Ovary (tissue), 3 donors: ENCODE measurements at regions not wholly inside any gene's neighbourhood (a gene's known extent, or its start where the extent isn't known, plus 50 kb on each side); places are given as distances from the start of the nearest gene placed in this dataset.

Experiments
- EP300 ChIP-seq: sonication (generic); formaldehyde crosslinking; IDR thresholded peaks from one replicate; pipeline ENCODE4 v1.6.1; 2017; ENCODE audit warnings: antibody characterized with exemption
- POLR2A ChIP-seq: fragments of 450-650 bp; IDR thresholded peaks from one replicate; pipeline ENCODE4 v1.6.1; 2017; ENCODE audit warnings: antibody characterized with exemption, mild to moderate bottlenecking, moderate library complexity
- TF ChIP-seq, protein P1 (sequence below), 3 donors: fragments of 450-650 bp in 2 of 3; fragments of 200-600 bp in 1 of 3; IDR thresholded peaks; one replicate each; pipeline versions ENCODE4 v1.5.1 to v1.8.0; 2016 to 2022; ENCODE audit warnings: antibody characterized with exemption in 3 of 3, mild to moderate bottlenecking in 1 of 3
- donor health status: DM: no; HTN: no; CAD: no.

DNA sequence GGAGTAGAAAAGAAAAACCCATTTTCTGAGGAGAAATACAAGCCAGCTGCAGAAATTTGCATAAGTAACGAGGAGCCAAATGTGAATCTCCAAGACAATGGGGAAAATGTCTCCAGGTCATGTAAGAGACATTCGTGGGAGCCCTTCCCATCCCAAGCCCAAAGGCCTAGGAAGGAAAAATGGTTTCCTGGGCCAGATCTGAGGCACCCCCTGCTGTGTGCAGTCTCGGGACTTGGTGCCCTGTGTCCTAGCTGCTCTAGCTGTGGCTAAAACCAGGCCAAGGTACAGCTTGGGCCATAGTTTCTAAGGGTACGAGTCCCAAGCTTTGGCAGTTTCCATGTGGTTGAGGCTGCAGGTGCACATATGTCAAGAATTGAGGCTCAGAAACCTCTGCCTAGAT lies 444.9 kb downstream of the PCDH20 start:
- TF ChIP-seq, protein P1, sequence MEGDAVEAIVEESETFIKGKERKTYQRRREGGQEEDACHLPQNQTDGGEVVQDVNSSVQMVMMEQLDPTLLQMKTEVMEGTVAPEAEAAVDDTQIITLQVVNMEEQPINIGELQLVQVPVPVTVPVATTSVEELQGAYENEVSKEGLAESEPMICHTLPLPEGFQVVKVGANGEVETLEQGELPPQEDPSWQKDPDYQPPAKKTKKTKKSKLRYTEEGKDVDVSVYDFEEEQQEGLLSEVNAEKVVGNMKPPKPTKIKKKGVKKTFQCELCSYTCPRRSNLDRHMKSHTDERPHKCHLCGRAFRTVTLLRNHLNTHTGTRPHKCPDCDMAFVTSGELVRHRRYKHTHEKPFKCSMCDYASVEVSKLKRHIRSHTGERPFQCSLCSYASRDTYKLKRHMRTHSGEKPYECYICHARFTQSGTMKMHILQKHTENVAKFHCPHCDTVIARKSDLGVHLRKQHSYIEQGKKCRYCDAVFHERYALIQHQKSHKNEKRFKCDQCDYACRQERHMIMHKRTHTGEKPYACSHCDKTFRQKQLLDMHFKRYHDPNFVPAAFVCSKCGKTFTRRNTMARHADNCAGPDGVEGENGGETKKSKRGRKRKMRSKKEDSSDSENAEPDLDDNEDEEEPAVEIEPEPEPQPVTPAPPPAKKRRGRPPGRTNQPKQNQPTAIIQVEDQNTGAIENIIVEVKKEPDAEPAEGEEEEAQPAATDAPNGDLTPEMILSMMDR (IDR thresholded peaks at IDR 0.05), result no peak
- TF ChIP-seq POLR2A (no peak), EP300 (no peak)
